Mesendoderm (in vitro differentiated cells): ENCODE measurements at regions not wholly inside any gene's neighbourhood (a gene's known extent, or its start where the extent isn't known, plus 50 kb on each side); places are given as distances from the start of the nearest gene placed in this dataset.

ENCODE experiments used
- DNase-seq: peaks from one replicate; pipeline ENCODE4 v3.0.0; 2013
- H2AK5ac ChIP-seq: 2 replicates; pipeline ENCODE4 v1.6.1; 2013; ENCODE audit warnings: low read length, inconsistent platforms
- H2BK120ac ChIP-seq: 2 replicates; pipeline ENCODE4 v1.6.1; 2013; ENCODE audit warnings: low read depth, mild to moderate bottlenecking, low read length, moderate library complexity, mixed read lengths
- H2BK15ac ChIP-seq: replicated peaks from 2 replicates; pipeline ENCODE4 v1.6.1; 2013; ENCODE audit warnings: low read depth, mild to moderate bottlenecking, moderate library complexity
- H2BK5ac ChIP-seq: 2 replicates; pipeline ENCODE4 v1.6.1; 2013; ENCODE audit warnings: low read length, inconsistent platforms
- H3K18ac ChIP-seq: 2 replicates; pipeline ENCODE4 v1.6.1; 2013; ENCODE audit warnings: mild to moderate bottlenecking, low read length, mixed read lengths
- H3K23ac ChIP-seq: one replicate; pipeline ENCODE4 v1.6.1; 2013; ENCODE audit warnings: low read length
- H3K27ac ChIP-seq: 2 replicates; pipeline ENCODE4 v1.5.1; 2013; ENCODE audit warnings: low read depth, mild to moderate bottlenecking, inconsistent platforms, low read length, moderate library complexity
- H3K27me3 ChIP-seq: 2 replicates; pipeline ENCODE4 v1.6.1; 2013; ENCODE audit warnings: low read length, control low read depth, mild to moderate bottlenecking, inconsistent platforms; ENCODE audit not compliant: insufficient read depth, poor library complexity
- H3K36me3 ChIP-seq: 2 replicates; pipeline ENCODE4 v1.6.1; 2013; ENCODE audit warnings: low read length, inconsistent platforms; ENCODE audit not compliant: control insufficient read depth, insufficient read depth
- H3K4ac ChIP-seq: one replicate; pipeline ENCODE4 v1.6.1; 2013; ENCODE audit warnings: low read depth, mild to moderate bottlenecking, low read length, moderate library complexity
- H3K4me1 ChIP-seq: 2 replicates; pipeline ENCODE4 v1.6.1; 2013; ENCODE audit warnings: low read depth, low read length, inconsistent platforms; ENCODE audit not compliant: control insufficient read depth
- H3K4me2 ChIP-seq: 2 replicates; pipeline ENCODE4 v1.6.1; 2013; ENCODE audit warnings: low read length
- H3K4me3 ChIP-seq: 2 replicates; pipeline ENCODE4 v1.5.1; 2013; ENCODE audit warnings: mild to moderate bottlenecking, low read length
- H3K56ac ChIP-seq: one replicate; pipeline ENCODE4 v1.6.1; 2013; ENCODE audit warnings: low read length
- H3K79me1 ChIP-seq: 2 replicates; pipeline ENCODE4 v1.6.1; 2013; ENCODE audit warnings: low read length, inconsistent platforms
- H3K79me2 ChIP-seq: 2 replicates; pipeline ENCODE4 v1.6.1; 2013; ENCODE audit warnings: mild to moderate bottlenecking, low read length; ENCODE audit not compliant: control insufficient read depth, insufficient read depth
- H3K9ac ChIP-seq: 2 replicates; pipeline ENCODE4 v1.6.1; 2013; ENCODE audit warnings: low read length, inconsistent platforms
- H4K5ac ChIP-seq: one replicate; pipeline ENCODE4 v1.6.1; 2013; ENCODE audit warnings: low read length
- H4K8ac ChIP-seq: one replicate; pipeline ENCODE4 v1.6.1; 2013; ENCODE audit warnings: low read depth, mild to moderate bottlenecking, control low read depth, low read length, moderate library complexity
- WGBS: extraction: QIAGEN DNeasy Blood & Tissue Kit; methylation state at CpG from one replicate; pipeline ENCODE4 v1.1.7; 2013; ENCODE audit warnings: low lambda C conversion rate, missing lambda C conversion rate; ENCODE audit not compliant: insufficient coverage; ENCODE audit errors: extremely low coverage; 5-methylcytosine and 5-hydroxymethylcytosine counted together

- no peak overlapping the region for H2BK5ac ChIP-seq
- no peak overlapping the region for H2BK15ac ChIP-seq
- H3K79me2 ChIP-seq = no peaks in the 10 kb centered on the region
- H3K4me3 ChIP-seq = no peak overlapping the region
- H3K18ac ChIP-seq = no peak overlapping the region
- DNase-seq = no peak
- H2BK120ac ChIP-seq = no peak overlapping the region
- no peak overlapping the region for H3K23ac ChIP-seq
- H4K5ac ChIP-seq = no peak overlapping the region
- no peak overlapping the region for H2AK5ac ChIP-seq
- no CpG with 5 or more reads among the region's 2 CpGs for whole genome bisulfite sequencing
- H3K56ac ChIP-seq = no peak overlapping the region
- H3K4me2 ChIP-seq = no peak overlapping the region
- H3K27ac ChIP-seq = no peak overlapping the region
- no peaks in the 10 kb centered on the region for H3K27me3 ChIP-seq
- no peaks in the 10 kb centered on the region for H3K36me3 ChIP-seq
- no peak overlapping the region for H4K8ac ChIP-seq
- H3K4me1 ChIP-seq = no peaks in the 10 kb centered on the region
- no peak overlapping the region for H3K4ac ChIP-seq
- H3K9ac ChIP-seq = no peak overlapping the region
- H3K79me1 ChIP-seq = no peaks in the 10 kb centered on the region
Measured at GRCh38 chr3:70731046-70731445, 418.6 kb upstream of the MDFIC2 start.

- Histone ChIP-seq H3K23ac (no peak overlapping the region), H2AK5ac (no peak overlapping the region), H3K18ac (no peak overlapping the region), H3K56ac (no peak overlapping the region), H3K27ac (no peak overlapping the region), H3K4me3 (no peak overlapping the region), H3K27me3 (no peaks in the 10 kb centered on the region), H3K36me3 (no peaks in the 10 kb centered on the region), H3K9ac (no peak overlapping the region), H3K79me2 (no peaks in the 10 kb centered on the region), H2BK120ac (no peak overlapping the region), H2BK15ac (no peak overlapping the region), H3K4me1 (no peaks in the 10 kb centered on the region), H3K79me1 (no peaks in the 10 kb centered on the region), H2BK5ac (no peak overlapping the region), H3K4ac (no peak overlapping the region), H4K8ac (no peak overlapping the region), H4K5ac (no peak overlapping the region), H3K4me2 (no peak overlapping the region)
- no peak for DNase-seq
- no CpG with 5 or more reads among the region's 3 CpGs for WGBS
Measured at GRCh38 chr3:70729845-70730244, 417.4 kb upstream of the MDFIC2 start.

GRCh38 chr3:70728311-70728710 is 415.9 kb upstream of the MDFIC2 start:
- Histone ChIP-seq H3K36me3 (no peaks in the 10 kb centered on the region), H3K4ac (no peak overlapping the region), H3K4me2 (no peak overlapping the region), H2BK15ac (no peak overlapping the region), H3K79me2 (no peaks in the 10 kb centered on the region), H3K27ac (no peak overlapping the region), H4K8ac (no peak overlapping the region), H3K56ac (no peak overlapping the region), H2AK5ac (no peak overlapping the region), H2BK120ac (no peak overlapping the region), H3K18ac (no peak overlapping the region), H3K79me1 (no peaks in the 10 kb centered on the region), H4K5ac (no peak overlapping the region), H3K4me1 (no peaks in the 10 kb centered on the region), H3K27me3 (no peaks in the 10 kb centered on the region), H3K23ac (no peak overlapping the region), H2BK5ac (no peak overlapping the region), H3K4me3 (no peak overlapping the region), H3K9ac (no peak overlapping the region)
- no CpG with 5 or more reads among the region's 1 CpG for WGBS
- DNase-seq = no peak

- Histone ChIP-seq H3K79me1 (no peaks in the 10 kb centered on the region), H2BK5ac (no peak overlapping the region), H3K4me1 (no peaks in the 10 kb centered on the region), H3K56ac (no peak overlapping the region), H2AK5ac (no peak overlapping the region), H3K27ac (no peak overlapping the region), H3K23ac (no peak overlapping the region), H3K36me3 (no peaks in the 10 kb centered on the region), H3K4me3 (no peak overlapping the region), H3K9ac (no peak overlapping the region), H3K4ac (no peak overlapping the region), H2BK15ac (no peak overlapping the region), H3K18ac (no peak overlapping the region), H3K4me2 (no peak overlapping the region), H4K8ac (no peak overlapping the region), H4K5ac (no peak overlapping the region), H3K79me2 (no peaks in the 10 kb centered on the region), H2BK120ac (no peak overlapping the region), H3K27me3 (no peaks in the 10 kb centered on the region)
- DNase-seq = no peak
- WGBS = no CpG with 5 or more reads among the region's 2 CpGs
Measured at GRCh38 chr3:70726961-70727360, 414.5 kb upstream of the MDFIC2 start.

DNA sequence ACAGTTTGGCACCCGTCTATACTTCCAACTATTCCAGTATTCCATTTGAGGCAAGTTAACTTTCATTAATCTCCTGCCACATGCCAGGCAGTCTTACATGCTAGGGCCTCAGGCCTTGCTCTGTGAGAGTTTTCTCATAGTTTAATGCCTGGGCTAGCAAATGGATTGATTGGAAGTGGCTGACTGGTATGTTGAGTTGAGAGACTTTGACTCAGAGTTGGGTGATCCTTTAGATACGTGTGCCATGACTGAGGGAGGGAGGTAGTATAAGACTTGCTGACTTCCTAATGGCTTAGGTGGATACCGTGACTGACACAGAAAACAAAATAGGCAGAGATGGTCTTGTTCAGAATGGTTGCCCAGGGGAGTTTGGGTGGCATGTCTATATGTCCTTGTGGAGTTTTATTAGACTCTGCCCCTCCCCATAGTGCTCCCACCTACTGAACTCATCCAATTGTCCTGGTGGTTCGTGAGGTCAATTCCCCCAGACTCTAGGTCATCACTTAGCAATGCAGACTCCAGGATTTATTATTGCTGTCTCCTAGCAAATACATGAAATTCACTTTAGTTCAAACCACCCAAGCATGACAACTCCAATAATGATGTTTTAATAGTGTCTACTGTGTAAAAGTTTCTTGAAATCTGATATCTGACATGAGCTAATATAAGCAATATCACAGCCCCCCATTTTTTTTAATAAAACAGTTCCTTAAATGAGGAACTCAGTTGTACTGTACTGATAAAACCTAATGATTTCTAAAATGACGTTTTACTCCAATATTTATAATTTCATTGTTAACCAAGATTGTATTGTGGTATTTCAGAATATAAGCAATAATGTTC is 413.9 kb upstream of the MDFIC2 start:
- Histone ChIP-seq H3K79me1 (no peaks in the 10 kb centered on the region), H2BK15ac (no peak overlapping the region), H3K79me2 (no peaks in the 10 kb centered on the region), H3K27ac (no peak overlapping the region), H4K8ac (no peak overlapping the region), H3K27me3 (no peaks in the 10 kb centered on the region), H2BK120ac (no peak overlapping the region), H3K4me1 (no peaks in the 10 kb centered on the region), H3K36me3 (no peaks in the 10 kb centered on the region), H3K9ac (no peak overlapping the region), H3K23ac (no peak overlapping the region), H3K4me3 (no peak overlapping the region), H2BK5ac (no peak overlapping the region), H3K4me2 (no peak overlapping the region), H3K18ac (no peak overlapping the region), H2AK5ac (no peak overlapping the region), H3K4ac (no peak overlapping the region), H4K5ac (no peak overlapping the region), H3K56ac (no peak overlapping the region)
- no CpG with 5 or more reads among the region's 5 CpGs for WGBS
- no peak for DNase-seq

DNA sequence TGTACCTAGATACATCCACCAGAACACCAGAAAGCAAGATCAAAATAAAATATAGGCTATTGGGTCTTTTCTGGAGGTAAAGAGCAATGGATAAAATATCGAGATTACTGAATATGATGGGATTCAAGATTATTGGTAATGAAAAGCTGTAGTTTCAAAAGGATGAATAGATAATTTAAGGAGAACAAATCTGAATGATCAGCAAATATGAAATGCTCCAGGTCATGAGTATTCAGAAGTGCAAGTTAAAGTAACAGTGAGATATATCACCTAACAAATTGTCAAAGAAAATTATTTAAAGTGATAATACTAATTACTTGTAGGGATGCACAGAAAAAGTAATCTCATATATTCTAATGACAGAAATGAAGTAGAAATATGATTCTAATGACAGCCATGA is 409.6 kb upstream of the MDFIC2 start:
- Histone ChIP-seq H3K23ac (no peak overlapping the region), H2BK15ac (no peak overlapping the region), H3K36me3 (no peaks in the 10 kb centered on the region), H3K79me1 (no peaks in the 10 kb centered on the region), H3K4me3 (no peak overlapping the region), H3K79me2 (no peaks in the 10 kb centered on the region), H4K5ac (no peak overlapping the region), H3K9ac (no peak overlapping the region), H4K8ac (no peak overlapping the region), H3K56ac (no peak overlapping the region), H3K27ac (no peak overlapping the region), H3K27me3 (no peaks in the 10 kb centered on the region), H2AK5ac (no peak overlapping the region), H3K4ac (no peak overlapping the region), H3K4me1 (no peaks in the 10 kb centered on the region), H3K4me2 (no peak overlapping the region), H2BK5ac (no peak overlapping the region), H2BK120ac (no peak overlapping the region), H3K18ac (no peak overlapping the region)
- no CpG with 5 or more reads among the region's 1 CpG for WGBS
- no peak for DNase-seq
